Keratinocyte (primary cell): ENCODE measurements at regions not wholly inside any gene's neighbourhood (a gene's known extent, or its start where the extent isn't known, plus 50 kb on each side); places are given as distances from the start of the nearest gene placed in this dataset.

ENCODE experiments used
- DNase-seq: peaks from one replicate; pipeline ENCODE4 v3.0.0-alpha.2; 2011; ENCODE audit warnings: low read depth, missing footprints, low spot score
- FAIRE-seq: peaks from 2 replicates; lab custom pipeline; 2011; peaks lifted over from hg19 to GRCh38; lab: Jason Lieb, UNC
- H2AFZ ChIP-seq: 2 replicates; pipeline ENCODE4 v1.6.0; 2012; ENCODE audit warnings: low read length, control low read depth, inconsistent platforms; ENCODE audit not compliant: control insufficient read depth
- H3K27ac ChIP-seq: 2 replicates; pipeline ENCODE4 v1.5.1; 2011; ENCODE audit warnings: low read length; ENCODE audit not compliant: control insufficient read depth, insufficient read depth
- H3K27me3 ChIP-seq: 3 replicates; pipeline ENCODE4 v1.6.0; 2011; ENCODE audit warnings: low read length; ENCODE audit not compliant: control insufficient read depth, insufficient read depth; ENCODE audit errors: extremely low read depth
- H3K36me3 ChIP-seq, 2 experiments: 2 replicates in 1 of 2; 3 replicates in 1 of 2; pipeline ENCODE4 v1.5.1; 2011; ENCODE audit warnings: low read length in 2 of 2, mild to moderate bottlenecking in 1 of 2; ENCODE audit not compliant: control insufficient read depth in 2 of 2, insufficient read depth in 2 of 2; ENCODE audit errors: extremely low read depth in 1 of 2
- H3K4me1 ChIP-seq: 3 replicates; pipeline ENCODE4 v1.5.1; 2011; ENCODE audit warnings: low read length; ENCODE audit not compliant: control insufficient read depth, insufficient read depth; ENCODE audit errors: extremely low read depth
- H3K4me2 ChIP-seq: 3 replicates; pipeline ENCODE4 v1.6.0; 2011; ENCODE audit warnings: low read depth, low read length; ENCODE audit not compliant: control insufficient read depth, insufficient read depth; ENCODE audit errors: extremely low read depth
- H3K4me3 ChIP-seq, 3 experiments: fragments of 200-600 bp in 1 of 3; sonication (generic) in 1 of 3; 2 replicates in 2 of 3; 3 replicates in 1 of 3; pipeline ENCODE4 v1.5.1; 2011 to 2016; ENCODE audit warnings: low read length in 3 of 3, mild to moderate bottlenecking in 3 of 3, control low read depth in 2 of 3, inconsistent platforms in 1 of 3, low read depth in 1 of 3, mixed read lengths in 1 of 3, mixed run types in 1 of 3, moderate library complexity in 1 of 3; ENCODE audit not compliant: control insufficient read depth in 2 of 3, insufficient read depth in 2 of 3; ENCODE audit errors: extremely low read depth in 1 of 3
- H3K79me2 ChIP-seq: 2 replicates; pipeline ENCODE4 v1.6.0; 2012; ENCODE audit warnings: low read length; ENCODE audit not compliant: control insufficient read depth, insufficient read depth
- H3K9ac ChIP-seq: 3 replicates; pipeline ENCODE4 v1.6.0; 2011; ENCODE audit warnings: low read length; ENCODE audit not compliant: control insufficient read depth, insufficient read depth; ENCODE audit errors: extremely low read depth
- H3K9me1 ChIP-seq: 3 replicates; pipeline ENCODE4 v1.6.0; 2011; ENCODE audit warnings: low read length; ENCODE audit not compliant: control insufficient read depth, insufficient read depth; ENCODE audit errors: extremely low read depth
- H3K9me3 ChIP-seq: 2 replicates; pipeline ENCODE4 v1.5.1; 2012; ENCODE audit warnings: low read depth, low read length; ENCODE audit not compliant: control insufficient read depth
- H4K20me1 ChIP-seq: 3 replicates; pipeline ENCODE4 v1.6.0; 2011; ENCODE audit warnings: low read length; ENCODE audit not compliant: control insufficient read depth, insufficient read depth; ENCODE audit errors: extremely low read depth
- EZH2 ChIP-seq: IDR thresholded peaks from one replicate; pipeline ENCODE4 v1.6.1; 2012; ENCODE audit warnings: inconsistent platforms, mild to moderate bottlenecking, low read length, moderate library complexity
- dilution Hi-C: fragments of 300-500 bp; cut with MboI; formaldehyde crosslinking; loops from one replicate; pipeline ENCODE4 v1.7.0; 2020; ENCODE audit warnings: low sequenced_read_pairs; ENCODE audit not compliant: extremely low pct_ligation_motif_present
- TF ChIP-seq, protein P1 (sequence below), 3 experiments: IDR thresholded peaks in 1 of 3; conservative IDR thresholded peaks in 1 of 3; optimal IDR thresholded peaks in 1 of 3; 2 replicates in 2 of 3; 3 replicates in 1 of 3; pipeline versions ENCODE3 to v1.5.1; 2011; ENCODE audit warnings: low read length in 3 of 3, mild to moderate bottlenecking in 3 of 3, moderate library complexity in 2 of 3, control low read depth in 1 of 3, inconsistent platforms in 1 of 3; ENCODE audit not compliant: insufficient read depth in 2 of 3; ENCODE audit errors: extremely low read depth in 1 of 3

DNA sequence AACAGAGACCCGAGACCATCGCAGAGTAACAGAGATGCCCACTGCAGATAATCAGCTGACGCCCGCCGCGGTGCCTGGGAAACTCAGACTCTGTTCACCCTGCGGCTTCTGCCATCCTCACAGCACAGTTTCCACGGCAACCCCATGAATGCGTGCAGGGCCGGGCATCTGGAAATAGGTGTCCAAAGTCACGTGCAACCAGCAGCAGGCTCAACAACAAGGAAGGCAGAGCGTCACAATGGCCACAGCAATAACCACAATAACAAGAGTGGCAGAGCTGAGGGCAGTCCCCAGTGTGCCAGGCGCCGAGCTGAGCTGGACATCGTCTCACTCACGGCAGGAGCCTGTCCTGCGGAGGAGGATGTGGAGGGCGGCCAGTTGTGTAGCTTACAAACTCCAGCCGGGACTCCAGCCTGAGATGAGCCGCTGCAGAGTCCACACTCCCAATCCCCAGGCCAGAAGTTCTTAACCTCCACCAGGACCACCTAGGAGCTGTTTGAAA is 102.0 kb downstream of the CRYAA start:
- H3K9me3 ChIP-seq = no peaks in the 10 kb centered on the region
- no peak overlapping the region for H3K4me2 ChIP-seq
- H3K9me1 ChIP-seq = no peaks in the 10 kb centered on the region
- H3K4me1 ChIP-seq = no peaks in the 10 kb centered on the region
- no peaks in the 10 kb centered on the region for H4K20me1 ChIP-seq
- peaks cover 31% of the 10 kb centered on the region for H3K27me3 ChIP-seq
- H3K27ac ChIP-seq = no peak overlapping the region
- DNase-seq (no peak), FAIRE-seq (no peak)
- dilution Hi-C loops = no loop called here
- TF ChIP-seq, protein P1, sequence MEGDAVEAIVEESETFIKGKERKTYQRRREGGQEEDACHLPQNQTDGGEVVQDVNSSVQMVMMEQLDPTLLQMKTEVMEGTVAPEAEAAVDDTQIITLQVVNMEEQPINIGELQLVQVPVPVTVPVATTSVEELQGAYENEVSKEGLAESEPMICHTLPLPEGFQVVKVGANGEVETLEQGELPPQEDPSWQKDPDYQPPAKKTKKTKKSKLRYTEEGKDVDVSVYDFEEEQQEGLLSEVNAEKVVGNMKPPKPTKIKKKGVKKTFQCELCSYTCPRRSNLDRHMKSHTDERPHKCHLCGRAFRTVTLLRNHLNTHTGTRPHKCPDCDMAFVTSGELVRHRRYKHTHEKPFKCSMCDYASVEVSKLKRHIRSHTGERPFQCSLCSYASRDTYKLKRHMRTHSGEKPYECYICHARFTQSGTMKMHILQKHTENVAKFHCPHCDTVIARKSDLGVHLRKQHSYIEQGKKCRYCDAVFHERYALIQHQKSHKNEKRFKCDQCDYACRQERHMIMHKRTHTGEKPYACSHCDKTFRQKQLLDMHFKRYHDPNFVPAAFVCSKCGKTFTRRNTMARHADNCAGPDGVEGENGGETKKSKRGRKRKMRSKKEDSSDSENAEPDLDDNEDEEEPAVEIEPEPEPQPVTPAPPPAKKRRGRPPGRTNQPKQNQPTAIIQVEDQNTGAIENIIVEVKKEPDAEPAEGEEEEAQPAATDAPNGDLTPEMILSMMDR (optimal IDR thresholded peaks at IDR 0.05 in 1 of 3, IDR thresholded peaks at IDR 0.05 in 1 of 3, conservative IDR thresholded peaks at IDR 0.05 in 1 of 3; ENCODE audit: extremely low read depth in 1 of 3, insufficient read depth in 2 of 3, low read length in 3 of 3) = no peak
- no peak for TF ChIP-seq EZH2
- H3K36me3 ChIP-seq = no peaks in the 10 kb centered on the region
- H3K4me3 ChIP-seq = no peak overlapping the region
- no peaks in the 10 kb centered on the region for H3K79me2 ChIP-seq
- no peak overlapping the region for H2AFZ ChIP-seq
- no peak overlapping the region for H3K9ac ChIP-seq

DNA sequence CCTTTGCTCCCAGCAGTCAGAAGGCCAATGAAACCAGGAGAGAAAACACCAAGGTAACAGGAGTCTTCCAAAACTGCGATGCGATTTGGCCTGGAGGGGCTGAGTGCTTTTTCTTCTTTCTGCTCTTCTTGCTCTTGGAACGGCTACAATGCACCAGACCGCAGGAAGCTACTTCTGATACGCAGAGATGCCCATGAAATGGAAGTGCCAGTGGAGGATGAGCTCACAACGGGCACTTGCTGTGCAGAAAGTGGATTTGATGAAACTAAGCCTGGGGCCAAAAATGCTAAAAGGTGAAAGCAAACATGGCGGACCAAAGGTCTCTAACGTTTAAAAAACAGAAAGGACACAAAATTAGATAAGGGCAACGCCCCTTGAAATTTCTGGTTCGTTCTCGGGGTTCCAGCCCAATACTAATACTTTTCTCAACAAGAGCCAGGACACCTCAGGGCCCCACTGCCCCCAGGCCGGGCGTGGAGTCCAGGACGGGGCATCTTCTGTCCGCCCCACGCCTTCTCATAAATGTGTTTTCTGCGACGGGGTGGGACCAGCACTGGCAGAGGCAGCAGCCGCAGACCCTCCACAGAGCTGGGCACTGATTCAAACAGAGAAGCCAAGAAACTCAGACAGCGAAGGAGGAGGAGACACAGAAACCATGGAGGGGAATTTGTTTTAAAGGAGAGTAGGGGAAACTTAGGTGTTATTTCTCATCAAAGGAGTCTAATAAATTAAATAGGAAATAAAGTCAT is 101.3 kb downstream of the CRYAA start:
- Histone ChIP-seq H2AFZ (no peak overlapping the region), H3K4me3 (no peak overlapping the region), H3K4me2 (no peak overlapping the region), H3K36me3 (no peaks in the 10 kb centered on the region), H3K79me2 (no peaks in the 10 kb centered on the region), H3K9ac (no peak overlapping the region), H3K27me3 (peaks cover 30% of the 10 kb centered on the region), H3K27ac (no peak overlapping the region), H3K9me1 (no peaks in the 10 kb centered on the region), H3K4me1 (no peaks in the 10 kb centered on the region), H3K9me3 (no peaks in the 10 kb centered on the region), H4K20me1 (no peaks in the 10 kb centered on the region)
- TF ChIP-seq EZH2 = no peak
- TF ChIP-seq, protein P1 (optimal IDR thresholded peaks at IDR 0.05 in 1 of 3, IDR thresholded peaks at IDR 0.05 in 1 of 3, conservative IDR thresholded peaks at IDR 0.05 in 1 of 3; ENCODE audit: extremely low read depth in 1 of 3, insufficient read depth in 2 of 3, low read length in 3 of 3) = no peak
- no peak for FAIRE-seq
- no peak for DNase-seq
- dilution Hi-C loops = no loop called here
